GM21723 (cell line): ENCODE measurements at regions not wholly inside any gene's neighbourhood (a gene's known extent, or its start where the extent isn't known, plus 50 kb on each side); places are given as distances from the start of the nearest gene placed in this dataset.

Experiments
- ATAC-seq: cut with Tn5 transposase; IDR thresholded peaks from one replicate; pipeline ENCODE4 v1.9.1; 2021; ENCODE audit warnings: mild to moderate bottlenecking, moderate library complexity; ENCODE audit not compliant: unreplicated experiment

DNA sequence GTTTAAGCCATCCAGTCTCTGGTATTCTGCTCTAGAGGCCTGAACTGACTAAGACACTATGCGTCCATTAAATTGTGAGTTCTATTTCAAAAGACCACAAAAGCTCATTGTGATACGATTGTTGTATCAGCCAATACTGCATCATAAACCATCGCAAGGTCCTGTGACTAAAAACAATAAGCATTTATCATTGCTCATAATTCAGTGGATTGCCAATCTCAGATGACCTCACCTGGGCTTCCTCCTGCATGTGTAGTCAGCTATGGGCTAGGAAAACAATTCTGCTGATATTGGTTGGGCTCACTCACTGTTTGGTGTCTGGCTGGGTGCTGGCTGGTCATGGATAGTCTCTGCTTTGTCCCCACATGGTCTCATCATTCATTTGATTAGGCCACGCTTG is 592.7 kb upstream of the BTBD3 start:
- ATAC-seq, result no peak

DNA sequence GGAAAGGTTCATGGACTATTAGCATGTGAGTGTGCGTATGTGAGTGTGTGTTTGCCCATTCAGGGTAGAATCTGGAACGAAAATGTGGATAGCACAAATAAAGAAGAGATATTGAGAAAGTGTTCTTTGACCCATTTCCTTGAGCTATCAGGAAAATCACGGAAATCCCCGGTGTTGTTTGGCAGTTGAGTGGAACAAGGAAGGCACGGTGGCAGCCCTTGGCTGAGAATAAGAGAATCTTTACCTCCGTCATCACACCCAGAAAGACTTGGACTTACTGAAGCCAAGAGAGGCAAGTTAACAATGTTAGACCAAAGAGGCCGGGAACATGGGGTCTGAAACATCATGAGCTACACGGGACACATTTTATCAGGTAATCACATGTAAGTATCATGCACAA is 588.9 kb upstream of the BTBD3 start:
- ATAC-seq, result no peak

DNA sequence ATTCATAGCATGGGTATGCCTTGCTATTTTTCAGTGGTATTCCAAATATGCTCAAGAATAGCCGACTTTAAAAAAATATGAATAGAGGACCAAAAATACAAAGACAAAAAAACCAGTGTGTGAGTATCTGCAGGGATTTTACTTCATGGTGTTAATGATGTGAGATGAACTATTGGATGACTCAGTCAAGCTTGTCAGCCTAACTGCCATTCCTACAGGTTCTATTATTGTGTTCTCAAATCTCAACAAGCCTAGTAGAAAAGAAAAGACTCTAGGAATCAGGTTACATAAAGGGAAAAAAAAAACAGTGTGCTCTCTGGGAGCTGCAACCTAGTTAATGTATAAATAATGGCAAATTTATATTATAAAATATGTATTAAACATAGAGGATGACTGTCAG is 588.4 kb upstream of the BTBD3 start:
- no peak for ATAC-seq

DNA sequence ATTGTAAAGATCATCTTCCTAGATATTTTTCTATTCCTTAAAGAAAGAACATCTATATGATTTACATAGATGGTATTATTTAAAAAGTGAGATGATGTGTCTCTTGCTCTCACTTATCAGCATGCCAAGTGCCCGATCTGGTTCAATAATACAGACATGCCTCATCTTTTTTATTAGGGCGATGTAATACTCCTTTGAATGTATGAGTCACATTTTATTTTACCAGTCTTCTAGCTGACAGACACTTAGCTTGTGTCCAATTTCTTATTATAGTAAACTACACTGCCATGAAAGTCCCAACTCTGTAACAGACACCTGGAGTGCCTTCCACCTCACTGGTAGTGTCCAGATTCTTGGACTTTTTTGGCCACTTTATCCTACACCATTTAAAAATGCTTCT is 586.6 kb upstream of the BTBD3 start:
- ATAC-seq, result no peak

DNA sequence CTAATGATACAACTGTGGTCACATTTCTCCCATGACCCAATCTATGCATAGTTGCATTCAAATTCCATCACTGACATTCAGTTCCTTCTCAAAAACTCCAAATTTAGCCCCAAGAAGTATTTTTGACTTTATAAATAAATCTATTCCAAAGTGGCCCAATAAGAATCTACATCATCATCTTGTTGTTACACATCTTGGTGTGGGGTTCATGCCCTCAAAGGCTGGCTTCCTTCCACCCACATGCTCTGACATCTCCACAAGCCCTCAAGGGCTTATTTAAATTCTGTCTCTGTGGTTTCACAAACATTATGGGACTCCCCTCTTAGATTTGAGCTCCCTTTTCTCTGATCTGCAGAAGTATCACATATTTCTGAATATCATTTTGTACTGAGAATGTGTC is 585.3 kb upstream of the BTBD3 start:
- no peak for ATAC-seq

DNA sequence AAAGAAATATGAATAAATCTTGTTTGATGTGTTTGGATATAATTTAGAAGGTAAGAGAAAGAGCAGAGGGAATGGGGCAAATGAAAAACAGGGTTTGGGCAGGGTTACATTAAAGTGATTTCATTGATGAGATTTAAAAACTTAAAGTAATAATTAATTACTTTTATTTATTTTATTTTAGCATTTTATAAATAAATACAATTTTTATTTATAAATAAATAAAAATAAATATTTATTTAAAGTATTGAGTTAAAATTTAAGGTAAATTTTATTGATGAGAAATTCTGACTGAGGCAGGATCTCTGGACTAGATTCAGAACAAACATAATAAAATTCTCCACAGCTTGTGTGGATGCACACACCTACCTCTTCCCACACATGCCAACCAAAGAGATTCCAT is 584.1 kb upstream of the BTBD3 start:
- no peak for ATAC-seq

DNA sequence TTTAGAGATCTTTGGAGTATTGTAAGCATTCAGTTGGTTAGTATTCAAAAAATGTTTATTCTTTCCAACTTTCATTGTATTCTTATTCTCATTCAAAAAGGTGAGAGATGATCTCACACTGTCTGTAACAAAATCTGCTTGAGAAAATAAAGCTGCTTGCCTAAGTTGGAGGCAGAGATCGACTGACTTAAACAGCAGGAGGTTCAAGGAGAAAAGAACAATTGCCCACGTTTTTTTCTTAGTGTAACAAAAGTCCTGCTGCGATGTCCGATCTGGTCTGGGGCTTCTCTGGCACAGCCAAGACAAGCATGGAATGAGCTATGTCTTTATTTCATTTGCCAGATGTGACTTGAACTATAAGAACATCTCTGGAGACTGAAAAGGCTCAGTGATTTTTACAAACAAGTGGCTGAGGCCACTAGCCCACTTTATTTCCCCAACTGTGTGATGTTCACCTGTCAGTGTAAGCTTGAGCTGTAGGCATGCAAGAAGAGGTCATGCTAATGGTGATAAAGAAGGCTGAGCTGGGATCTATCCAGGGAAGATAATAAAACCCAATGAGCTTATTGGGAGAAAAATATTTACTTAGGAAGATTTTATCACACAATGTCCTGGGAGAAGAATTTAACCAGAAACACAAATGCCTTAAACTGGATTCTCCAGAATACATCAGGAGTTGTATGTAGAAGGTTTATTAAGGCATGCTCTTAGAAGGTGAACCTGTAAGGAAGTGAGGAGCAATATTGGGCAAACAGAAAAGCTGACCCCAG is 580.1 kb upstream of the BTBD3 start:
- ATAC-seq, result no peak

DNA sequence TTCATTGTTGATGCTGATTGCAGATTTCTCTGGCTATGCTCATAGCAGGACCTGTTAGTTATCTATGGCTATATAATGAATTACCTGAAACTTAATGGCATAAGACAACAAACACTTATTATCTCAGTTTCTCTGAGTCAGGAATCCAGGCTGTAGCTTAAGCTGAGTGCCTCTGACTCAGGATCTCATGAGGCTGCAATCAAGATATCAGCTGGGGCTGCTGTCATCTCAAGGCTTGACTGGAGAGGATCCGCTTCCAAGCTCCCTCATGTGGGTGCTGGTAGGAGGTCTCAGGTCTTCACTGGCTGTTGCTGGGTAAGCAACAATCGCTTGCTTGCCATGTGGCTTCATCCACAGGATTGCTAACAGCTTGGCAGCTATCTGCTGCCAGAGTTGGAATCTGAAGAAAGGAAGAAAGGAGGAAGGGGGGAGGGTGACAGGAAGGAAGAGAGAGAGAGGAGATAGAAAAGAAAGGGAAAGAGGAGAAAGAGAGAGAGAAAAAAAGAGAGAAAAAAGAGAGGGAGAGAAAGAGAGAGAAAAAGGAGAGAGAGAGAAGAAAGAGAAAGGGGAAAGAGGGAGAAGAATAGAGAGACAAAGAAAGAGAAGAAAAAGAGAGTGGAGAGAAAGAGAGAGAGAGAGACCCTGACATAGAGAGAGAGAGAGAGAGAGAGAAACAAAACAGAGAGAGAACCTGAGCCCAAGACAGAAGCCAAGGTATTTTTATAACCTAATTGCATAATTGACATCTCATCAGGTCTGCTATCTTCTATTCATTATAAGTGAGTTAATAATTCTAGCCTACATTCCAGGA is 579.0 kb upstream of the BTBD3 start:
- no peak for ATAC-seq

DNA sequence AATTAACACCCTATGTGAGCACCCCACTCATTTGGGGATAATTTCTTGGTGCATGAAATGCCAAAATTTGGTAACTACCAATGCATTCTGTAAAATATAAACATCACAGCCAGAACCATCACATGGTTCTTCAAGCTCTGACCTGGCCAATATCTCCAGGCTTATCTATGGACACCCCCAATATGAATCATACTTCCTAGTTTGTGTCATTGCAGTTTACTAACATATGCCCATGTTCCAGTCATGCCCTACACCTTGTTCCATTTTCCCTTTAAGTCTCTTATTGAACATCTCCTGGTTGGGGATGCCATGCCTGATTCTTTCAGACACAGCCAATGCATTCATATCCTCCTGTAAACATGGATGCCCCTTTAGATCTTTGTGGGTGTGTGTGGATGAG is 572.8 kb upstream of the BTBD3 start:
- ATAC-seq, result no peak

DNA sequence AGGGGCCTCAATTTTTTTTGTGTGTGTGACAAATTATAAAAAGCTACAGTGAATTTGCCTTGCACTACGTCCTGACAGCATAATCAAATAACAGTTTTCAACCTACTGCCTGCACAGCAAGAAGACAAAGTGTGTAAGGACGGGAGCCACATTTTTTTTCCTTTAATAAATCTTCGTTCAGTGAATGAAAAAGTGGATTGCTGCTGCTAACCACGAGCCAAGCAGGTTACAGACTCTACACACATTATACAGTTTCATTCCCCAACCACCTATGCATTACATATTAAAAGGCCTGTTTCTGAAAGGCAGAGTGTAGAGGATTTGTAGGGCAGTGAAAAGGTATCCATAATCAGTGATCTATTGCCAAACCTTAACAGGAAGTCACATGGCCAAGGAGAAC is 570.0 kb upstream of the BTBD3 start:
- ATAC-seq, result no peak

DNA sequence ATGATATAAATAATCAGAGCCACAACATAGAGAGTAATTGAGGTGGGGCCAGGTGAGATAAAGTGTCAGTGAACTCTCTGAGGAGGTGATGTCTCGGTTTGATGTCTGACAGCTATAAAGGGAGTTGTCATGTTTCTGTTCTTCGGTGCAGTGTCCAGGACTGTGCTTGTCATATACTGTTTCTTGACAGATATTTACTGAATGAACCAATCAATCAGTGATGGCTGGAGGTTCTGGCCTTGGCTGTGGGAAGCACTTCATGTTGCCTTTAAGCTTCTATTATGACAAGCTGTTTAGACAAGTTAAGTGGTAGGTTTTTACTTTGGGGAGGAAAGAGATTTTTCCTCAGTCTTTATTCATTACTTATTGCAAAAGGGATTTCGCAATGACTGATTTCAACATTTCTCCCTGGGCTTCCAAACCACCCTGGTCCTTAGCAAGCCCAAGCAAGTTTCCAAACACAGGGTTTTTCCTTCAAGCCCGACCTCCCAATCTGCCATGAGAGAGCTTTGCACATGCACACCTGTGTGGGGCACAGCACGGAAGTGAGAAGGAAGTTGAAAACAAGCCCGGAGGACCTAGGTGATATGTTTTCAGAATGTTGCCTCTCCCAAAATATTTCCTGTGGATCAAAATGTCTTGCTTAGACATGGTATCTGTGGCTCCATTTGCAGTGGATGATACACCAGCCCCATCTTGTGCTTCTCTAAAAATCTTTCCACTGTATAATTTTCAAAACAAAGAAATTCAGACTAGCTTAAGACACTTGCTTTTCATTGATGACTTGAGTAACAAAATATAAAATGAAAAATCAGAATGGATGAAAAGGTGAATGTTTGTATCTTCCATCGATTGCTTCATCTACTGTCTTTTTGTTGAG is 567.3 kb upstream of the BTBD3 start:
- no peak for ATAC-seq

DNA sequence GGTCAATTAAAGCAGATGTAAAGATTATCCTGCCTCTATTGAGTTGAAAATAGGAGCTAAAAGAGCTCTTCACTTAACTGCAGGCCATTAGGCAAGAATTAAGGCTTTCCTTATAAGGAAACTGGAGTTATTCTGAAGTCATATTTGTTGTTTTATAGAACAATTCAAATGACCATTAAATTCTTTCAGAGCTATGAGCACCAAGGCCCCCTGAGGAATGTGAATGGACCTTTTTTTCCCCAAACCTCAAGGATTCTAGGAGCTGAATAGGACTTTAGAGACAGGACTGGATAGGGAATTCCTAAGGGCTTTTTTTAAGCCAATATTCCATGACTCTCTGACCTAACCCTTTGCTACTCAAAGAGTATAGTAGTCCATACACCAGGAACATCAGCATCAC is 565.7 kb upstream of the BTBD3 start:
- ATAC-seq, result no peak

DNA sequence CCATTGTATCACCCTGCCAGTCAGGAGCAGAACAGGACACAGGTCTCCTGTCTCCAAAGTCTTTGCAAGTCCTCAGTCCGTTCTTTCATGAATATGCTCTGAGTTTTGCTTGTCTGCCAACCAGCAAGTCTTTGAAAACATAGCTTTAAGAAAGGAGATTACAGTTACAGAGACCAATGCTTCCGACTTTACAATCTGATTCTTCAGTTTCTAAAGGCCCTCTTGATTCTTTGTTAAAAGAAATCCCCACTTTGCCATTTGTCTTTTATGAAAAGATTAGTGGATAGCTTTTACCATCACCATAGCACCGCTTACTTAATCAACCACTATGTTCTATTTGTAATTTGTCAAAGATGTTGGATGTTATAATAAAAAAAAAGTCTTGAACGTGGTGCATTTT is 562.8 kb upstream of the BTBD3 start:
- no peak for ATAC-seq

DNA sequence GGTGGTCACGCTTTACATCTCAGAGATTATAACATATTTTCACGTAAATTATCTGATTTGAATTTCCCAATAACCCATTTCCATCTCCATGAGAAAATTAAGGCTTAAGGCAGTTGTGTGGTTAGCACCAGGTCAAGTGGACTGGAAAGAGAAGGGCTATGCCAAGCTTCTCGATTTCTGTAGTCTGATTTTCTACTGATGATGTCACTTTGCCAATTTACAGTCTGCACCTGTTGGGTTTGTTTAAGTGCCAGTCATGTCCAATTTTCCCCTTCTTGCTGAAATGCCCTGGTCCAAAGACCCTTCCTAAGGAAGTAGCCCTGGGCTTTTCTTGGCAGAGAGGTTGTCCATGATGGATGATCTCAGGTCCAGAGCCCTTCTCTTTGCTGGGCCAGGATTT is 562.3 kb upstream of the BTBD3 start:
- no peak for ATAC-seq

DNA sequence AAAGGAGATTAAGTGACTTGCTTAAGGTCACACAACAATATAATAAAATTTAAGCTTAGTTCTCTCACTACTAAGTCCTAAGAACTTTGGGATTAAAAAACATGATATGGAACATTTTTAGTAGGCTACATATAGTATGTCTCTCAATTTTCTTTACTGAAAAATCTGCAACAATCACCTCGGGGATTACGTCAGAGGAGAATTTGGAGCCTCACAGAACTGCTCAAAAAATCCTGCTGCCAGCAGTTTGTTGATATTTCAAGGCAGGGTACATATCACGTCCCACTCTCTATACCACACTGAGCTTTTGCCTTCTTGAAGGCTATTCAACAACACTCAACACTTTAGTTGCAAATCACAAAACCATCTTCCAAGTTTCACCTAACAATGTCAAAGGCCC is 561.6 kb upstream of the BTBD3 start:
- ATAC-seq, result no peak

DNA sequence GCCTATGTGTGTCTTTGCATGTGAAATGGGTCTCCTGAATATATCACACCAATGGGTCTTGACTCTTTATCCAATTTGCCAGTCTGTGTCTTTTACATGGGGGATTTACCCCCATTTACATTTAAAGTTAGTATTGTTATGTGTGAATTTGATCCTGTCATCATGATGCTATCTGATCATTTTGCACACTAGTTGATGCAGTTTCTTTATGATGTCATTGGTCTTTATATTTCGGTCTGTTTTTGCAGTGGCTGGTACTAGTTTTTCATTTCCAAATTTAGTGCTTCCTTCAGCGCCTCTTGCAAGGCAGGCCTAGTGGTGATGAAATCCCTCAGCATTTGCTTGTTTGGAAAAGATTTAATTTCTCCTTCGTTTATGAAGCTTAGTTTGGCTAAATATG is 555.2 kb upstream of the BTBD3 start:
- no peak for ATAC-seq

DNA sequence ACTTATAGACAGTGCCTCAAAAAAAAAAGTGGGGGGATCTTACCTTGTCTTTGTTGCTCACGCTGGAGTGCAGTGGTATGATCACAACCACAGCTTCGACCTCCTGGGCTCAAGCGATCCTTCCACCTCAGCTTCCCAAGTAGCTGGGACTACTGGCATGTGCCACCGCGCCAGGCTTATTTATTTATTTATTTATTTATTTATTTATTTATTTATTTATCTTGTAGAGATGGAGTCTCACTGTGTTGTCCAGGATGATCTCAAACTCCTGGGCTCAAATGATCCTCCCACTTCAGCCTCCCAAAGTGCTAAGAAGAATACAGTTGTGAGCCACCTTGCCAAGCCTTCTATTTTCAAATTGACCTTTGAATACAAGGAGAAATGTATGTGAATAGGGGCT is 553.0 kb upstream of the BTBD3 start:
- no peak for ATAC-seq

DNA sequence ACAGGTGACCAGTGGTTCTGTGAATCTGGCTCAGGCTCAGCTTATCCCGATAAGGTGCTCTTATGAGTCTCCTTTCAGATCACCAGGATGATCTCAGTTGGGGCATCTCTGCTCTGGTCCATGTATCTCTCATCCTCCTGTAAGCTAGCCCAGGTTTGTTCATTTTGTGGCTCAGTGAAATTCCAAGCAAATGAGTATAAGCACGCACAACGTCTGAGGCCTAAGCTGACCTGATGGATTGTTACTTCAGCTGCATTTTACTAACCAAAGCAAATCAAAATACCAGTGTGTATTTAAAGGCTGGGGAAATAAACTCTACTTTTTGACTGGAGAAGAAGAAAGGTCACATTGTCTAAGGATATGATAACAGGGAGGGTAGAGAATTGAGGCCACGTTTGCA is 551.0 kb upstream of the BTBD3 start:
- no peak for ATAC-seq

DNA sequence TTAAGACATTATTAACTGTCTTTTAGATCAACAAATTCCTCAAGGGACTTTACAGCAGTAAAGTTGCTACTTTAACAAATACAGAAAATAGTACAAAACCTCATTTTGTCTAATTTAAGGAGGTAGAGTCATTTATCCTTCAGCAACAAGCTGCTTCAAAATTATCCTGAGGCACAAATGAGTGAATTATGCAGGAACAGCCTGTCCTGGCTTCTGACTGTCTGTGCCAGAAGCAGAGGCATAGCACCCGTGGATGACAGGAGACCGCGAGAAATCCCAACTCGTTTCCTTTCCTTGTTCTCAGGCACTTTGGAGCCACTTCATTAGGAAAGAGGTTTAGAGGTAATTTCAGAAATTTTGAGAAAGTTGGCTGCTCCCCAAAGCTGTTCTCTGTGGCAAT is 549.2 kb upstream of the BTBD3 start:
- ATAC-seq, result no peak

DNA sequence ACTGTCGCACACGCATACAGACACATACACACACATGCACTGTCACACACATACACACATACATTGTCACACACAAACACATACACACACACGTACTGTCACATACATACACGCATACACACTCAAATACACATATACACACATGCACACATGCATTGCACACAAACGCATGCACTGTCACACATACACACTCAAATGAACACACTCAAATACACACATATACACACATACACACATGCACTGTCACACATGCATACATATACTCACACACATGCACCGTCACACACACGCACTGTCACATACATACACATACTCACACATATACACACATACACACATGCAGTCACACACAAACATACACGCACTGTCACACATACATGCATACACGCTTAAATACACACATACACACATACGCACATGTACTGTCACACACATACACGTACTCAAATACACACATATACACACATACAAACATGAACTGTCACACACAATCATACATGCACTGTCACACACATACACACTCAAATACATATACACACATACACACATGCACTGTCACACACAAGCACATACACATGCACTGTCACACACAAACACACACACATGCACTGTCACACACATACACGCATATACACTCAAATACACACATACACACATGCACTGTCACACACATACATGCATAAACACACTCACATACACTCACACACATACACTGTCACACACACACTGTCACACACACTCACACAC is 548.6 kb upstream of the BTBD3 start:
- no peak for ATAC-seq

DNA sequence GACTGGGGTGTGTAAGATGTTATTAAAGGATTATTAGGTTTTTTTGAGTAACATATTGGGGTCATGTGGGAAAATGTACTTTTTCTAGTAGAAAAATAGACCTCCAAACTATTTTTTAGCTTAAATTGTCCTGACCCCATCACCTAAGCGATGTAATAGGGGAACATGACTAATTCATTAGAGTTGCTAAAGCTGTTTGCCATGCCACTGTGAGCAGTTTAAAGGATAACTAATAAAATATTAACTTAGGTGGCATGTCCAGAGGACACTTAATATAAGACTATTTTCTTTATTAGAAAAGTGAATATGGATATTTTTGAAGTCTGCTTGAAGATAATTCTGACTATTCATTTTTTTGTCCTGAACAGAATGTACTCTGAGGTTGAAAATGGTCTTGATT is 545.9 kb upstream of the BTBD3 start:
- ATAC-seq, result no peak
